ENCODE measurements at regions not wholly inside any gene's neighbourhood (a gene's known extent, or its start where the extent isn't known, plus 50 kb on each side); places are given as distances from the start of the nearest gene placed in this dataset.

GRCh38 chr20:53826597-53827291 is 233.1 kb upstream of the ZNF217 start:
- TF ChIP-seq GATA3 (IDR thresholded peaks at IDR 0.05; ENCODE audit: low read depth, low read length) (no peak), GATA2 (IDR thresholded peaks at IDR 0.05; ENCODE audit: low read depth, low read length) (no peak)
